OCI-LY7 (cell line): ENCODE measurements at regions not wholly inside any gene's neighbourhood (a gene's known extent, or its start where the extent isn't known, plus 50 kb on each side); places are given as distances from the start of the nearest gene placed in this dataset.

ENCODE experiments used
- EZH2phosphoT487 ChIP-seq: fragments of 200-600 bp; sonication (generic); IDR thresholded peaks from 2 replicates; pipeline ENCODE4 v1.6.1; 2018; ENCODE audit warnings: low read depth, borderline replicate concordance, mild to moderate bottlenecking, mixed run types, antibody characterized with exemption, low read length, moderate library complexity, mixed read lengths
- TF ChIP-seq, protein P1 (sequence below): fragments of 200-600 bp; sonication (generic); conservative IDR thresholded peaks from 2 replicates; pipeline ENCODE4 v1.5.1; 2014; ENCODE audit warnings: mild to moderate bottlenecking, antibody characterized with exemption, low read length, moderate library complexity, mixed read lengths

DNA sequence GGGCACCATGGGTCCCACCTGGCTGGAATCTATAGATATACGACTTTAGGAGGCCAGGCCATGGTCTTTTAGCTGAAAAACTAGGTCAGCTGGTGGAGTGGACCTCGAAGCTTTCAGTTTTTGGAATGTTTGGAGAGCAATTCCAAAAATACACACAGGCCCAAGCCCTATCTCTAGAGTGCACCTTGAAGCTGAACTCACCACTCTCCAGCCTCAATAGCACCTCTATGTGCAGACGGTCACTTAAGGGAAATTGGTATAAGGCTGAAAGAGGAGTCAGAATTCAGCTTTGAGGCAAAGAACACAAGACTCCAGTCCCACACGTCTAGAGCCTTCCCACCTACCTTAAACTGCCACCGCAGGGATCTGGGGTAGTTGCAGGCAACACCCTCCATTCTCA, 56.4 kb upstream of the KATNAL1 start:
- TF ChIP-seq, protein P1, sequence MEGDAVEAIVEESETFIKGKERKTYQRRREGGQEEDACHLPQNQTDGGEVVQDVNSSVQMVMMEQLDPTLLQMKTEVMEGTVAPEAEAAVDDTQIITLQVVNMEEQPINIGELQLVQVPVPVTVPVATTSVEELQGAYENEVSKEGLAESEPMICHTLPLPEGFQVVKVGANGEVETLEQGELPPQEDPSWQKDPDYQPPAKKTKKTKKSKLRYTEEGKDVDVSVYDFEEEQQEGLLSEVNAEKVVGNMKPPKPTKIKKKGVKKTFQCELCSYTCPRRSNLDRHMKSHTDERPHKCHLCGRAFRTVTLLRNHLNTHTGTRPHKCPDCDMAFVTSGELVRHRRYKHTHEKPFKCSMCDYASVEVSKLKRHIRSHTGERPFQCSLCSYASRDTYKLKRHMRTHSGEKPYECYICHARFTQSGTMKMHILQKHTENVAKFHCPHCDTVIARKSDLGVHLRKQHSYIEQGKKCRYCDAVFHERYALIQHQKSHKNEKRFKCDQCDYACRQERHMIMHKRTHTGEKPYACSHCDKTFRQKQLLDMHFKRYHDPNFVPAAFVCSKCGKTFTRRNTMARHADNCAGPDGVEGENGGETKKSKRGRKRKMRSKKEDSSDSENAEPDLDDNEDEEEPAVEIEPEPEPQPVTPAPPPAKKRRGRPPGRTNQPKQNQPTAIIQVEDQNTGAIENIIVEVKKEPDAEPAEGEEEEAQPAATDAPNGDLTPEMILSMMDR: no peak
- no peak for TF ChIP-seq EZH2phosphoT487
